ENCODE measurements at regions not wholly inside any gene's neighbourhood (a gene's known extent, or its start where the extent isn't known, plus 50 kb on each side); places are given as distances from the start of the nearest gene placed in this dataset.

GRCh38 chr3:177375316-177375715 lies 178.0 kb upstream of the TBL1XR1 start:
- Histone ChIP-seq H3K27ac (no peak overlapping the region), H3K4me1 (peaks cover 5 to 8% of the 10 kb centered on the region in 2 donors), H3K4me3 (no peak overlapping the region), H3K36me3 (no peaks in the 10 kb centered on the region), H3K27me3 (no peaks in the 10 kb centered on the region), H3K9me3 (no peaks in the 10 kb centered on the region)
- no peak for TF ChIP-seq CTCF (IDR thresholded peaks at IDR 0.05 in 4 of 5, conservative IDR thresholded peaks at IDR 0.05 in 1 of 5)
- TF ChIP-seq POLR2A (IDR thresholded peaks at IDR 0.05) = no peak
- ATAC-seq (no peak), DNase-seq (no peak)
- in situ Hi-C loops (cut with MboI; ENCODE audit: low sequenced_read_pairs in 4 of 4) (no loop called here), intact Hi-C loops (cut with DNase I; ENCODE audit: low total_unique reads) (no loop called here)

- H3K27me3 ChIP-seq = no peaks in the 10 kb centered on the region
- H3K4me3 ChIP-seq = no peak overlapping the region
- intact Hi-C loops (cut with DNase I; ENCODE audit: low total_unique reads) = no loop called here
- no peaks in the 10 kb centered on the region for H3K36me3 ChIP-seq
- DNase-seq (no peak), ATAC-seq (no peak)
- no peaks in the 10 kb centered on the region for H3K4me1 ChIP-seq
- in situ Hi-C loops (cut with MboI; ENCODE audit: low sequenced_read_pairs in 4 of 4) = no loop called here
- peaks cover 0 to 3% (median 0%) of the 10 kb centered on the region in 3 donors for H3K9me3 ChIP-seq
- no peak overlapping the region for H3K27ac ChIP-seq
- no peak for TF ChIP-seq CTCF (IDR thresholded peaks at IDR 0.05 in 4 of 5, conservative IDR thresholded peaks at IDR 0.05 in 1 of 5)
- no peak for TF ChIP-seq POLR2A (IDR thresholded peaks at IDR 0.05)
Measured at GRCh38 chr3:177377166-177377565, 179.9 kb upstream of the TBL1XR1 start.

- Histone ChIP-seq H3K27me3 (no peaks in the 10 kb centered on the region), H3K4me1 (peaks cover 0 to 5% of the 10 kb centered on the region in 2 donors), H3K27ac (no peak overlapping the region), H3K9me3 (peaks cover 0 to 3% (median 0%) of the 10 kb centered on the region in 3 donors), H3K36me3 (no peaks in the 10 kb centered on the region), H3K4me3 (no peak overlapping the region)
- TF ChIP-seq CTCF (IDR thresholded peaks at IDR 0.05 in 4 of 5, conservative IDR thresholded peaks at IDR 0.05 in 1 of 5) = no peak
- no peak for TF ChIP-seq POLR2A (IDR thresholded peaks at IDR 0.05)
- in situ Hi-C loops (cut with MboI; ENCODE audit: low sequenced_read_pairs in 4 of 4) (no loop called here), intact Hi-C loops (cut with DNase I; ENCODE audit: low total_unique reads) (loop anchor here (1.0 kb wide), 1 partner anchor 327 kb away; no protein-coding TSS in a partner anchor)
- ATAC-seq (no peak), DNase-seq (no peak)
Measured at GRCh38 chr3:177378168-177378567, 180.9 kb upstream of the TBL1XR1 start.

- in situ Hi-C loops (cut with MboI; ENCODE audit: low sequenced_read_pairs in 4 of 4) = no loop called here
- ATAC-seq = peak; percentile 61 to 88
- H3K4me1 ChIP-seq = peaks cover 0 to 8% of the 10 kb centered on the region in 2 donors
Measured at GRCh38 chr3:177379045-177379444, 181.8 kb upstream of the TBL1XR1 start.

More at GRCh38 chr3:177379045-177379444, 181.8 kb upstream of the TBL1XR1 start:
- peak in 1 of 2 donors; percentile 41 for DNase-seq
- no peak overlapping the region for H3K27ac ChIP-seq
- peaks cover 0 to 3% (median 0%) of the 10 kb centered on the region in 3 donors for H3K9me3 ChIP-seq
- no peaks in the 10 kb centered on the region for H3K27me3 ChIP-seq
- peak in 3 of 5 experiments; percentile 29 for TF ChIP-seq CTCF (IDR thresholded peaks at IDR 0.05 in 4 of 5, conservative IDR thresholded peaks at IDR 0.05 in 1 of 5)
- no peak for TF ChIP-seq POLR2A (IDR thresholded peaks at IDR 0.05)
- no peak overlapping the region for H3K4me3 ChIP-seq
- intact Hi-C loops (cut with DNase I; ENCODE audit: low total_unique reads) = no loop called here
- H3K36me3 ChIP-seq = no peaks in the 10 kb centered on the region
